GM12892 (cell line): ENCODE measurements at regions not wholly inside any gene's neighbourhood (a gene's known extent, or its start where the extent isn't known, plus 50 kb on each side); places are given as distances from the start of the nearest gene placed in this dataset.

ENCODE experiments used
- POLR2A ChIP-seq: IDR thresholded peaks from 2 replicates; pipeline ENCODE4 v1.6.1; 2011; ENCODE audit warnings: low read depth, low read length, control low read depth
- POLR2AphosphoS5 ChIP-seq: IDR thresholded peaks from 2 replicates; pipeline ENCODE4 v1.6.1; 2011; ENCODE audit warnings: low read depth, low read length, control low read depth

- TF ChIP-seq POLR2AphosphoS5 (no peak), POLR2A (no peak)
Measured at GRCh38 chr22:16699326-16699725, 106.7 kb upstream of the CCT8L2 start.
